Sigmoid colon (tissue), 6 donors: ENCODE measurements at regions not wholly inside any gene's neighbourhood (a gene's known extent, or its start where the extent isn't known, plus 50 kb on each side); places are given as distances from the start of the nearest gene placed in this dataset.

Experiments used
- DNase-seq: peaks from one replicate; pipeline ENCODE4 v3.0.0-alpha.2; 2019
- H3K27ac ChIP-seq, 4 donors: fragments of 200-600 bp; sonication (generic); one replicate each; pipeline ENCODE4 v1.5.1; 2016 to 2019; ENCODE audit warnings: mild to moderate bottlenecking in 1 of 4
- H3K27me3 ChIP-seq, 3 donors: fragments of 200-600 bp; sonication (generic); one replicate each; pipeline ENCODE4 v1.5.1; 2019; ENCODE audit warnings: mild to moderate bottlenecking in 1 of 3
- H3K36me3 ChIP-seq, 4 donors: fragments of 200-600 bp; sonication (generic); one replicate each; pipeline ENCODE4 v1.5.1; 2016 to 2019
- H3K4me1 ChIP-seq, 4 donors: fragments of 200-600 bp; sonication (generic); one replicate each; pipeline ENCODE4 v1.5.1; 2017 to 2019
- H3K4me3 ChIP-seq, 4 donors: fragments of 200-600 bp; sonication (generic); one replicate each; pipeline ENCODE4 v1.5.1; 2017 to 2019; ENCODE audit warnings: mild to moderate bottlenecking in 2 of 4, moderate library complexity in 1 of 4
- H3K9me3 ChIP-seq, 4 donors: fragments of 200-600 bp in 3 of 4; sonication (generic) in 3 of 4; one replicate each; pipeline versions ENCODE4 v1.5.1 to v1.6.1; 2013 to 2019
- CTCF ChIP-seq, 4 experiments: fragments of 450-650 bp in 3 of 4; fragments of 200-600 bp in 1 of 4; IDR thresholded peaks; one replicate each; pipeline ENCODE4 v1.5.1; 2016 to 2019; ENCODE audit warnings: antibody characterized with exemption in 4 of 4, mild to moderate bottlenecking in 3 of 4, moderate library complexity in 2 of 4
- EP300 ChIP-seq, 4 donors: sonication (generic); formaldehyde crosslinking; IDR thresholded peaks; one replicate each; pipeline ENCODE4 v1.6.1; 2017; ENCODE audit warnings: antibody characterized with exemption in 4 of 4
- POLR2A ChIP-seq, 2 donors: fragments of 450-650 bp; IDR thresholded peaks; one replicate each; pipeline ENCODE4 v1.6.1; 2016; ENCODE audit warnings: antibody characterized with exemption in 2 of 2, mild to moderate bottlenecking in 2 of 2, moderate library complexity in 2 of 2
- POLR2AphosphoS5 ChIP-seq, 4 donors: sonication (generic); formaldehyde crosslinking; IDR thresholded peaks; one replicate each; pipeline ENCODE4 v1.6.1; 2017; ENCODE audit warnings: antibody characterized with exemption in 4 of 4
- WGBS, 2 donors: extraction: QIAGEN DNeasy Blood & Tissue Kit; methylation state at CpG; one replicate each; pipeline ENCODE4 v1.1.7; 2013; 5-methylcytosine and 5-hydroxymethylcytosine counted together
- intact Hi-C: fragments of 100-400 bp; cut with DNase I; formaldehyde crosslinking; loops from one replicate; pipeline ENCODE4 v1.15.1; 2023
- donor health status: healthy with polysubstance abuse.
- donor health status: healthy.

DNA sequence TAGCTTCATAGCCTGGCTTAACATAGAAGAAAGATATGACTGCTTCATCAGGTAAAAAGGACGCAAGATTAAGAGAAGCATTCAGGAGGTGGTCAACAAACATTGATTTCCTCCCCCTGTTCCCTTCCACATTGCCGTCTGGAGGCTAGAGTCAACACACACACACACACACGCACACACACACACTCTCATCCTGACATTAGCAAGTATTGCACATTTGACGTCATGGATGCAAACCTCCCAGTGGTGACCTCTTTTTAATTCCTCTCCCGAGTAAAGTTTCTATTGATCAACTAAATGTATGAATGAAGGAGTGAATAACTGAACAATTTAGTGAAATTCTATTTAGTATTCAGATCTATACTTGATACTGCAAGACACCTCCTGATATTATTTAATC lies 332.8 kb downstream of the ELAVL2 start:
- no peaks in the 10 kb centered on the region for H3K9me3 ChIP-seq
- no peaks in the 10 kb centered on the region for H3K36me3 ChIP-seq
- no peak overlapping the region for H3K27ac ChIP-seq
- intact Hi-C loops: no loop called here
- 64 to 65% methylated on average over 5 of the region's 5 CpGs for WGBS, 2 donors
- no peak for DNase-seq
- TF ChIP-seq POLR2AphosphoS5 (IDR thresholded peaks at IDR 0.05) (no peak), POLR2A (IDR thresholded peaks at IDR 0.05) (no peak), CTCF (IDR thresholded peaks at IDR 0.05) (no peak), EP300 (IDR thresholded peaks at IDR 0.05) (no peak)
- no peaks in the 10 kb centered on the region for H3K4me1 ChIP-seq
- H3K27me3 ChIP-seq: no peaks in the 10 kb centered on the region
- no peak overlapping the region for H3K4me3 ChIP-seq

GRCh38 chr9:23496489-23497136 lies 329.4 kb downstream of the ELAVL2 start:
- Histone ChIP-seq H3K4me3 (no peak overlapping the region), H3K27me3 (no peaks in the 10 kb centered on the region), H3K4me1 (no peaks in the 10 kb centered on the region), H3K27ac (no peak overlapping the region), H3K36me3 (no peaks in the 10 kb centered on the region), H3K9me3 (peaks cover 0 to 2% (median 0%) of the 10 kb centered on the region in 4 donors)
- TF ChIP-seq CTCF (IDR thresholded peaks at IDR 0.05): no peak
- TF ChIP-seq EP300 (IDR thresholded peaks at IDR 0.05): no peak
- no peak for TF ChIP-seq POLR2A (IDR thresholded peaks at IDR 0.05)
- no peak for TF ChIP-seq POLR2AphosphoS5 (IDR thresholded peaks at IDR 0.05)
- 67 to 71% methylated on average over 2 of the region's 2 CpGs for WGBS, 2 donors
- DNase-seq: no peak
- intact Hi-C loops: no loop called here

- 70 to 71% methylated on average over 4 of the region's 4 CpGs for WGBS, 2 donors
- intact Hi-C loops: no loop called here
- no peaks in the 10 kb centered on the region for H3K27me3 ChIP-seq
- no peak overlapping the region for H3K27ac ChIP-seq
- no peak for DNase-seq
- H3K4me1 ChIP-seq: no peaks in the 10 kb centered on the region
- H3K9me3 ChIP-seq: peaks cover 0 to 2% (median 0%) of the 10 kb centered on the region in 4 donors
- no peaks in the 10 kb centered on the region for H3K36me3 ChIP-seq
- TF ChIP-seq EP300 (IDR thresholded peaks at IDR 0.05) (no peak), POLR2A (IDR thresholded peaks at IDR 0.05) (no peak)
- H3K4me3 ChIP-seq: no peak overlapping the region
Measured at GRCh38 chr9:23497137-23497504, 328.9 kb downstream of the ELAVL2 start.

DNA sequence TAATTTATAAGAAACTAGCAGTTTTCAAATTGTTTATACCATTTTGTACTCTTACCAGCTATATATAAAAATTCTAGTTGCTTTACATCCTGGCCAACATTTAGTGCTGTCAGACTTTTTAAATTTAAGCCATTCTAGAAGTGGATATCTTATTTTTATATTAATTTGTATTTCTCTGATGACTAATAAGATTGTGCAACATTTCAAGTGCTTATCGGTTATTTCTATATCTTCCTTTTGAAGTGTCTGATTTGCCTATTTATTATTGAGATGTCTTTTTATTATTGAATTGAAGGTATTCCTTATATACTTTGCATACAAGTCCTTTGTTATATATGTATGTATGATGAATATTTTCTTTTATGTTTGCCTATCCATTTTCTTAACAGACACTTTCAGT lies 324.0 kb downstream of the ELAVL2 start:
- Histone ChIP-seq H3K27ac (no peak overlapping the region), H3K9me3 (peaks cover 0 to 2% (median 0%) of the 10 kb centered on the region in 4 donors), H3K4me3 (no peak overlapping the region), H3K4me1 (no peaks in the 10 kb centered on the region), H3K36me3 (no peaks in the 10 kb centered on the region), H3K27me3 (no peaks in the 10 kb centered on the region)
- intact Hi-C loops: no loop called here
- TF ChIP-seq POLR2A (IDR thresholded peaks at IDR 0.05) (no peak), CTCF (IDR thresholded peaks at IDR 0.05) (no peak), POLR2AphosphoS5 (IDR thresholded peaks at IDR 0.05) (no peak), EP300 (IDR thresholded peaks at IDR 0.05) (no peak)
- 94 to 95% methylated on average over 1 of the region's 1 CpG for WGBS, 2 donors
- no peak for DNase-seq

DNA sequence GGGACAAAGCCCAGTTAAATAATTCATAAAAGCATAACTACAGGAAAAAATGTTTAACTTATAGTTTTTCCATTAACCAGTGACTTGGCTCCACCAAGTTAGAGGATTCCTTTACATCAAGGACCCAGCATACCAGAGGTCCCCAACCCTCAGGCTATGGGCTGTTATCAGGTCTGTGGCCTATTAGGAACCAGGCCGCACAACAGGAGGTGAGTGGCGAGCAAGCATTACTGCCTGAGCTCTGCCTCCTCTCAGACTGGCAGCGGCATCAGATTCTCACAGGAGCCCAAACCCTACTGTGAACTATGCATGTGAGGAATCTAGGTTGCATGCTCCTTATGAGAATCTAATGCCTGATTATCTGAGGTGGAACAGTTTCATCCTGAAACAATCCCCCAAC lies 303.1 kb downstream of the ELAVL2 start:
- H3K27ac ChIP-seq: no peak overlapping the region
- 94 to 95% methylated on average over 3 of the region's 3 CpGs for WGBS, 2 donors
- intact Hi-C loops: no loop called here
- no peaks in the 10 kb centered on the region for H3K27me3 ChIP-seq
- no peaks in the 10 kb centered on the region for H3K36me3 ChIP-seq
- H3K4me3 ChIP-seq: no peak overlapping the region
- no peaks in the 10 kb centered on the region for H3K9me3 ChIP-seq
- no peaks in the 10 kb centered on the region for H3K4me1 ChIP-seq
- TF ChIP-seq POLR2AphosphoS5 (IDR thresholded peaks at IDR 0.05) (no peak), CTCF (IDR thresholded peaks at IDR 0.05) (no peak), EP300 (IDR thresholded peaks at IDR 0.05) (no peak), POLR2A (IDR thresholded peaks at IDR 0.05) (no peak)
- DNase-seq: no peak
